OCI-LY7 (cell line): ENCODE measurements at regions not wholly inside any gene's neighbourhood (a gene's known extent, or its start where the extent isn't known, plus 50 kb on each side); places are given as distances from the start of the nearest gene placed in this dataset.

Experiments
- CTCF ChIP-seq: fragments of 200-600 bp; sonication (generic); conservative IDR thresholded peaks from 2 replicates; pipeline ENCODE4 v1.5.1; 2014; ENCODE audit warnings: mild to moderate bottlenecking, antibody characterized with exemption, low read length, moderate library complexity, mixed read lengths
- EZH2phosphoT487 ChIP-seq: fragments of 200-600 bp; sonication (generic); IDR thresholded peaks from 2 replicates; pipeline ENCODE4 v1.6.1; 2018; ENCODE audit warnings: low read depth, borderline replicate concordance, mild to moderate bottlenecking, mixed run types, antibody characterized with exemption, low read length, moderate library complexity, mixed read lengths

- TF ChIP-seq CTCF (no peak), EZH2phosphoT487 (no peak)
Observed at GRCh38 chr13:78198821-78199220, 280.2 kb upstream of the EDNRB start.
